Coronary artery (tissue), 2 donors: ENCODE measurements at regions not wholly inside any gene's neighbourhood (a gene's known extent, or its start where the extent isn't known, plus 50 kb on each side); places are given as distances from the start of the nearest gene placed in this dataset.
"Not testable (repeated sequence)": the region's sequence is repeated elsewhere in the genome, so short reads cannot be mapped to it uniquely, and the experiment has no call there.

Experiments
- DNase-seq: peaks from one replicate; pipeline ENCODE4 v3.0.0-alpha.2; 2017; ENCODE audit warnings: low spot score
- H3K27ac ChIP-seq, 2 donors: fragments of 200-600 bp; sonication (generic); one replicate each; pipeline ENCODE4 v1.5.1; 2016 to 2019
- H3K4me3 ChIP-seq: fragments of 200-600 bp; sonication (generic); 2 replicates; pipeline ENCODE4 v1.5.1; 2016; ENCODE audit warnings: mild to moderate bottlenecking, moderate library complexity
- TF ChIP-seq, protein P1 (sequence below): fragments of 200-600 bp; sonication (generic); IDR thresholded peaks from one replicate; pipeline ENCODE4 v1.5.1; 2019; ENCODE audit warnings: antibody characterized with exemption

DNA sequence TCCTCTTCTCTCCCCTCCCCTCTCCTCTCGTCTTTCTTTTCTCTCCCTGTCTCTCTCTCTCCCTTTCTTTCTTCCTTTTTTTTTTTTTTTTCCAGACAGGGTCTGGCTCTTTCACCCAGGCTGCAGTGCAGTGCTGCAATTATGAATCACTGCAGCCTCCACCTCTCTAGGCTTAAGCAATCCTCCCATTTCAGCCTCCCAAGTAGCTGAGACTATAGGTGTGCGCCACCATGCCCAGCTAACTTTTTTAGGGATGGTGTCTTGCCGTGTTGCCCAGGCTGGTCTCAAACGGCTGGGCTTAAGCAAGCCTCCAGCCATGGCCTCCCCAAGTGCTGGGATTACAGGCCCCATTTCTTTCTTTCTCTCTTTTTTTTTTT is 59.9 kb upstream of the NCOA3 start:
- no peak overlapping the region for H3K27ac ChIP-seq
- TF ChIP-seq, protein P1, sequence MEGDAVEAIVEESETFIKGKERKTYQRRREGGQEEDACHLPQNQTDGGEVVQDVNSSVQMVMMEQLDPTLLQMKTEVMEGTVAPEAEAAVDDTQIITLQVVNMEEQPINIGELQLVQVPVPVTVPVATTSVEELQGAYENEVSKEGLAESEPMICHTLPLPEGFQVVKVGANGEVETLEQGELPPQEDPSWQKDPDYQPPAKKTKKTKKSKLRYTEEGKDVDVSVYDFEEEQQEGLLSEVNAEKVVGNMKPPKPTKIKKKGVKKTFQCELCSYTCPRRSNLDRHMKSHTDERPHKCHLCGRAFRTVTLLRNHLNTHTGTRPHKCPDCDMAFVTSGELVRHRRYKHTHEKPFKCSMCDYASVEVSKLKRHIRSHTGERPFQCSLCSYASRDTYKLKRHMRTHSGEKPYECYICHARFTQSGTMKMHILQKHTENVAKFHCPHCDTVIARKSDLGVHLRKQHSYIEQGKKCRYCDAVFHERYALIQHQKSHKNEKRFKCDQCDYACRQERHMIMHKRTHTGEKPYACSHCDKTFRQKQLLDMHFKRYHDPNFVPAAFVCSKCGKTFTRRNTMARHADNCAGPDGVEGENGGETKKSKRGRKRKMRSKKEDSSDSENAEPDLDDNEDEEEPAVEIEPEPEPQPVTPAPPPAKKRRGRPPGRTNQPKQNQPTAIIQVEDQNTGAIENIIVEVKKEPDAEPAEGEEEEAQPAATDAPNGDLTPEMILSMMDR, result no peak
- no peak overlapping the region for H3K4me3 ChIP-seq
- no peak for DNase-seq

DNA sequence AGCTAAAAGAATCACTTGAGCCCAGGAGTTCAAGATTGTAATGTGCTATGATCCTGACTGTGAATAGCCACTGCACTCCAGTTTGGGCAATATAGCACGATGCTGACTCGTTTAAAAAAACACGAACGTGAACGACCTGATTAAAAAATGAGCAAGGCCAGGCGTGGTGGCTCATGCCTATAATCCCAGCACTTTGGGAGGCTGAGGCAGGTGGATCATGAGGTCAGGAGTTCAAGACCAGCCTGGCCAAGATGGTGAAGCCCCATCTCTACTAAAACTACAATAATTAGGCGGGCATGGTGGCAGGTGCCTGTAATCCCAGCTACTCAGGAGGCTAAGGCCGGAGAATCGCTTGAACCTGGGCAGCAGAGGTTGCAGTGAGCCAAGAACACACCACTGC is 58.6 kb upstream of the NCOA3 start:
- H3K27ac ChIP-seq, H3K4me3 ChIP-seq, DNase-seq: not testable (repeated sequence)

DNA sequence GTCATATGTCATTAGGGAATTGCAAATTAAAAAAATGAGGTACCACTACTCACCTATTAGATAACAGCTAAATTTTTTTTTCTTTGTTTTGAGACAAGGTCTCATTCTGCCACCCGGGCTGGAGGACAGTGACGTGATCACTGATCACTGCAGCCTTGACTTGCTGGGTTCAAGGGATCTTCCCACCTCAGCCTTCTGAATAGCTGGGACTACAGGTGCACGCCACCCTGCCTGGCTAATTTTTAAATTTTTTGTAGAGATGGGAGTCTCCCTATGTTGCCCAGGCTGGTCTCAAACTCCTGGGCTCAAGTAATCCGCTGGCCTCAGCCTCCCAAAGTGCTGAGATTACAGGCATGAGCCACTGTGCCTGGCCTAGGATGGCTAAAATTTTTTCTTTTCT is 57.1 kb upstream of the NCOA3 start:
- no peak overlapping the region for H3K27ac ChIP-seq
- TF ChIP-seq, protein P1, result no peak
- no peak overlapping the region for H3K4me3 ChIP-seq
- DNase-seq, result no peak

DNA sequence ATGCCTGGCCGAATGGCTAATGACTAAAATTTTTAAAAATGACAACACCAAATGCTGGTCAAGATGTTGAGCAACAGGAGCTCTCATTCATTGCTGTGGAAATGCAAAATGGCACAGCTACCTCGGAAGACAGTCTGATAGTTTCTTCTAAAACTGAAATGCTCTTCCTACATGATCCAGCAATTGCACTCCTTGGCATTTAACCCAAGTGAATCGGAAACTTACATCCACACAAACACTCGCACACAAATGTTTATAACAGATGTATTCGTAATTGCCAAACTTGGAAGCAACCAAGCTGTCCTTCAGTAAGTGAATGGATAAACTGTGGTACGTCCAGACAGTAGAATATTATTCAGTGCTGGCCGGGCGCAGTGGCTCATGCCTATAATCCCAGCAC is 56.4 kb upstream of the NCOA3 start:
- DNase-seq, result no peak
- Histone ChIP-seq H3K27ac (no peak overlapping the region), H3K4me3 (no peak overlapping the region)
- TF ChIP-seq, protein P1, result no peak

DNA sequence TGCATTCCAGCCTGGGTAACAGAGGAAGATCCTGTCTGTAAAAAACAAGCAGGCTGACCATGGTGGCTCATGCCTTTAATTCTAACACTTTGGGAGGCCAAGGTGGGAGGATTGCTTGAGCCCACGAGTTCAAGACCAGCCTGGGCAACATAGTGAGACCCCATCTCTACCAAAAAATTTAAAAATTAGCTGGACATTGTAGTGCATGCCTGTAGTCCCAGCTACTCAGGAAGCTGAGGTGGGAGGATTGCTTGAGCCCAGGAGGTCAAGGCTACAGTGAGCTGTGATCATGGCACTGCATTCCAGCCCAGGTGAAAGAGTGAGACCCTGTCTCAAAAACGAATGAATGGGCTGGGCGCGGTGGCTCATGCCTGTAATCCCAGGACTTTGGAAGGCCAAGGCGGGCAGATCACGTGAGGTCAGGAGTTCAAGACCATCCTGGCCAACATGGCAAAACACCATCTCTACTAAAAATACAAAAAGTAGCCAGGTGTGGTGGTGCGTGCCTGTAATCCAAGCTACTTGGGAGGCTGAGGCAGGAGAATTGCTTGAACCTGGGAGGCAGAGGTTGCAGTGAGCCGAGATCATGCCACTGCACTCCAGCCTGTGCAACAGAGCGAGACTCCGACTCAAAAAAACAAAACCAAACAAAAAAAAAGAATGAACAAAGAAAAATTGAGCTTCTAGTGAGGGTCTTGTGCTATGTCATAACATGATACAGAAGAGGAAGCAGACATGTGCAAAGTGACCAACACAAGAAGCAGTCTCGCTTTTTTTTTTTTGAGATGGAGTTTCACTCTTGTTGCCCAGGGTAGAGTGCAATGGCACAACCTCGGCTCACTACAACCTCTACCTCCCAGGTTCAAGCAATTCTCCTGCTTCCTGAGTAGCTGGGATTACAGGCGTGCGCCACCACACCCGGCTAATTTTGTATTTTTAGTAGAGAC is 54.1 kb upstream of the NCOA3 start:
- not testable (repeated sequence) for H3K4me3 ChIP-seq, H3K27ac ChIP-seq, DNase-seq

DNA sequence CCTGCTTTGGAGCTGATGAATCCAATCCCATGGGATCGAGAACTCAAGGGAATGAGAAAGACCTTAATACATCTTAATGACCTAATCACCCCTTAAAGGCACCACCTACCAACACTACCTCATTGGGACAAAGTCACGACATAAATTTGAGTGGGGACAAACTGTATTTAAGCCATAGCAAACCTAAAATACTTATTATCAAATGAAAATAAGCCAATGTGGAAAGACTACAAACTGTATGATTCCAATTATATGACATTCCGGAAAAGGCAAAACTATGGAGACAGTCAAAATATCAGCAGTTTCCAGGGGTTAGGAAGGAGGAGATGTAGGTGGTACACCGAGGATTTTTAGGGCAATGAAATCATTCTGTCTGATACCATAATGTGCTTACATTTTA is 53.3 kb upstream of the NCOA3 start:
- no peak overlapping the region for H3K27ac ChIP-seq
- no peak overlapping the region for H3K4me3 ChIP-seq
- TF ChIP-seq, protein P1, result no peak
- no peak for DNase-seq

DNA sequence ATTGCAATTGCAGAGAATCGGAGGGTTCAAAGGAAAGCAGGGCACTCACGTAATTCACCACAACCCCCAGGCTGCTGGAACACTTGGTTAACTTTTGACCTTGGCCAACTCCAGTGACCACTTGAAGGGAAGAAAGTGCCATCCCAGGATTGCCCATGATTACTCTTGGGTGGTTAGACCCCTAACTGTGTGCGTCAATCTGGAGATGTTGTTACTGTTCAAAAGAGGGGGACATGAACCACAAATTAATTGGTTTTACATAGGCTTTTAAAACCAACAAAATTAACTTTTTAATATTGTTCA is 50.1 kb upstream of the NCOA3 start:
- no peak for DNase-seq
- TF ChIP-seq, protein P1, result no peak
- H3K4me3 ChIP-seq, result no peak overlapping the region
- H3K27ac ChIP-seq, result no peak overlapping the region
